GM10266 (cell line): ENCODE measurements at regions not wholly inside any gene's neighbourhood (a gene's known extent, or its start where the extent isn't known, plus 50 kb on each side); places are given as distances from the start of the nearest gene placed in this dataset.

Experiments
- DNase-seq: peaks from one replicate; pipeline ENCODE4 v3.0.0; 2012; ENCODE audit errors: extremely low spot score
- TF ChIP-seq, protein P1 (sequence below): IDR thresholded peaks from 2 replicates; pipeline ENCODE4 v1.5.1; 2012; ENCODE audit warnings: mild to moderate bottlenecking, low read depth; ENCODE audit not compliant: control insufficient read depth, insufficient read depth; ENCODE audit errors: missing control alignments

GRCh38 chr6:165880686-165881085, 217.6 kb upstream of the PDE10A start:
- TF ChIP-seq, protein P1, sequence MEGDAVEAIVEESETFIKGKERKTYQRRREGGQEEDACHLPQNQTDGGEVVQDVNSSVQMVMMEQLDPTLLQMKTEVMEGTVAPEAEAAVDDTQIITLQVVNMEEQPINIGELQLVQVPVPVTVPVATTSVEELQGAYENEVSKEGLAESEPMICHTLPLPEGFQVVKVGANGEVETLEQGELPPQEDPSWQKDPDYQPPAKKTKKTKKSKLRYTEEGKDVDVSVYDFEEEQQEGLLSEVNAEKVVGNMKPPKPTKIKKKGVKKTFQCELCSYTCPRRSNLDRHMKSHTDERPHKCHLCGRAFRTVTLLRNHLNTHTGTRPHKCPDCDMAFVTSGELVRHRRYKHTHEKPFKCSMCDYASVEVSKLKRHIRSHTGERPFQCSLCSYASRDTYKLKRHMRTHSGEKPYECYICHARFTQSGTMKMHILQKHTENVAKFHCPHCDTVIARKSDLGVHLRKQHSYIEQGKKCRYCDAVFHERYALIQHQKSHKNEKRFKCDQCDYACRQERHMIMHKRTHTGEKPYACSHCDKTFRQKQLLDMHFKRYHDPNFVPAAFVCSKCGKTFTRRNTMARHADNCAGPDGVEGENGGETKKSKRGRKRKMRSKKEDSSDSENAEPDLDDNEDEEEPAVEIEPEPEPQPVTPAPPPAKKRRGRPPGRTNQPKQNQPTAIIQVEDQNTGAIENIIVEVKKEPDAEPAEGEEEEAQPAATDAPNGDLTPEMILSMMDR = no peak
- no peak for DNase-seq

DNA sequence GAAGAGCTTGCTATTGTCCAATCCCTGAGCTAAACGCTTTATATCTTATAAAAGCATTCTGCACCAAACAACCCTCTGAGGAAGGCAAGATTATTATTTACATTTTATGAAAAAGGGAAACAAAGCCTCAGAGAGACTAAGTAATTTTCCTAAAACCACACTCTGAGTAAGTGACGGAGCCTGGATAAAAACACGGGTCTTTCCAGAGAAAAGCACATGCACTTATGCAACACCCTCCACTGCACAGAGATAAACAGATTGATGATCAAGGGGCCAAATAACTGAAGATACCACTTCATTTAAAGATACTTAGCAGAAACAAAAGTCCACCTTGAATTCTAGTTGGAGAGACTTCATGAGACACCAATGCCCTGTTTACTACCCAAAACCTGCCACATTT, 214.7 kb upstream of the PDE10A start:
- DNase-seq = no peak
- TF ChIP-seq, protein P1 = no peak

- TF ChIP-seq, protein P1 = no peak
- no peak for DNase-seq
These were observed 214.2 kb upstream of the PDE10A start for GRCh38 chr6:165877192-165877591.

- TF ChIP-seq, protein P1 = no peak
- DNase-seq = no peak
These were observed 213.5 kb upstream of the PDE10A start for GRCh38 chr6:165876588-165876987.

GRCh38 chr6:165875946-165876345, 212.9 kb upstream of the PDE10A start:
- no peak for DNase-seq
- TF ChIP-seq, protein P1 = no peak

GRCh38 chr6:165873976-165874375, 210.9 kb upstream of the PDE10A start:
- TF ChIP-seq, protein P1 = no peak
- DNase-seq = no peak

DNA sequence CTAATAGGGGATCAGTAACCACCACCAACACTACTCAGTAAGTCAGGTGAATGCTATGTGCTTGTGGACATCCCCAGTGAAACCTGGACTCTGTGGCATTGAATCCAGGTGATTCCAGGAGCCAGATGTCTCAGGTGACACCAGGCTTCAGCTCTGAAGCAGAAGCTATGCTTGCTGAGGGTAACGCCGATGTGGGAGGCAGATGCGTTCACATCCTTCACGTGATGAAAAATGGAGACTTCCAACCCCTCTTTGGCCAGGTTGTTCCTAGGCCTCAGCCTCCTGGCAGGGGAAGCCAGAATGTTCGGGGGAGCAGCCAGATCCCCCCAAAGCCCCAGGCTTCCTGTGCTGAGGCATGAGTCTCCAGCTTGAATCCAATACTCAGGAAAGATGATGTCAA, 209.8 kb upstream of the PDE10A start:
- TF ChIP-seq, protein P1 = no peak
- no peak for DNase-seq
